A673 (cell line): ENCODE measurements at regions not wholly inside any gene's neighbourhood (a gene's known extent, or its start where the extent isn't known, plus 50 kb on each side); places are given as distances from the start of the nearest gene placed in this dataset.

ENCODE experiments used
- BruUV-seq: library from RNA; stranded (reverse); fragments of 400-500 nt; replicated peaks from 2 replicates; lab custom pipeline; 2021; lab: Mats Ljungman, UMichigan
- CTCF ChIA-PET: fragments of 300-600 bp; sonication (Branson Sonifier 250); formaldehyde crosslinking; loops from one replicate; lab custom pipeline; 2022; ENCODE audit warnings: antibody characterized with exemption; lab: Charles Lee
- POLR2A ChIA-PET: fragments of 300-600 bp; sonication (Branson Sonifier 250); formaldehyde crosslinking; loops from one replicate; lab custom pipeline; 2022; ENCODE audit warnings: antibody characterized with exemption; ENCODE audit not compliant: low non-redundant PET; lab: Charles Lee
- DNase-seq: peaks from one replicate; pipeline ENCODE4 v3.0.0-alpha.2; 2015; ENCODE audit warnings: low spot score
- H3K27ac ChIP-seq: fragments of 200-600 bp; sonication (generic); 2 replicates; pipeline ENCODE4 v1.5.1; 2016; ENCODE audit warnings: mixed run types, low read depth, mild to moderate bottlenecking, mixed read lengths, antibody characterized with exemption, low read length; ENCODE audit not compliant: poor library complexity, severe bottlenecking
- H3K27me3 ChIP-seq: fragments of 200-600 bp; sonication (generic); replicated peaks from 2 replicates; pipeline ENCODE4 v1.6.1; 2017; ENCODE audit warnings: mixed run types, low read depth, mild to moderate bottlenecking, mixed read lengths, antibody characterized with exemption, low read length; ENCODE audit not compliant: insufficient read depth, poor library complexity
- H3K36me3 ChIP-seq: fragments of 200-600 bp; sonication (generic); 2 replicates; pipeline ENCODE4 v1.6.1; 2016; ENCODE audit warnings: mixed run types, mild to moderate bottlenecking, mixed read lengths, antibody characterized with exemption, low read length; ENCODE audit not compliant: insufficient read depth, poor library complexity, severe bottlenecking
- H3K4me1 ChIP-seq: fragments of 200-600 bp; sonication (generic); 2 replicates; pipeline ENCODE4 v1.6.1; 2017; ENCODE audit warnings: mixed run types, mild to moderate bottlenecking, mixed read lengths, antibody characterized with exemption, low read length; ENCODE audit not compliant: insufficient read depth, poor library complexity, severe bottlenecking
- H3K4me3 ChIP-seq: fragments of 200-600 bp; sonication (generic); 2 replicates; pipeline ENCODE4 v1.5.1; 2016; ENCODE audit warnings: low read depth, mixed run types, mild to moderate bottlenecking, mixed read lengths, low read length; ENCODE audit not compliant: poor library complexity, severe bottlenecking
- H3K9me3 ChIP-seq: fragments of 200-600 bp; sonication (generic); 2 replicates; pipeline ENCODE4 v1.6.1; 2016; ENCODE audit warnings: mixed run types, low read depth, mild to moderate bottlenecking, mixed read lengths, antibody characterized with exemption, low read length; ENCODE audit not compliant: poor library complexity, severe bottlenecking
- EZH2 ChIP-seq: fragments of 200-600 bp; sonication (generic); IDR thresholded peaks from 2 replicates; pipeline ENCODE4 v1.6.1; 2017; ENCODE audit warnings: borderline replicate concordance, low read depth, mild to moderate bottlenecking, mixed read lengths, antibody characterized with exemption, low read length; ENCODE audit not compliant: poor library complexity, severe bottlenecking
- intact Hi-C: fragments of 100-400 bp; cut with micrococcal nuclease; formaldehyde crosslinking; loops from one replicate; pipeline ENCODE4 v1.10.0; 2022; ENCODE audit not compliant: unreplicated experiment
- TF ChIP-seq, protein P1 (sequence below): fragments of 300-800, 200-600 bp; sonication (generic); conservative IDR thresholded peaks from 2 replicates; pipeline ENCODE4 v1.5.1; 2017; ENCODE audit warnings: low read depth, mild to moderate bottlenecking, antibody characterized with exemption, low read length, moderate library complexity, mixed read lengths

DNA sequence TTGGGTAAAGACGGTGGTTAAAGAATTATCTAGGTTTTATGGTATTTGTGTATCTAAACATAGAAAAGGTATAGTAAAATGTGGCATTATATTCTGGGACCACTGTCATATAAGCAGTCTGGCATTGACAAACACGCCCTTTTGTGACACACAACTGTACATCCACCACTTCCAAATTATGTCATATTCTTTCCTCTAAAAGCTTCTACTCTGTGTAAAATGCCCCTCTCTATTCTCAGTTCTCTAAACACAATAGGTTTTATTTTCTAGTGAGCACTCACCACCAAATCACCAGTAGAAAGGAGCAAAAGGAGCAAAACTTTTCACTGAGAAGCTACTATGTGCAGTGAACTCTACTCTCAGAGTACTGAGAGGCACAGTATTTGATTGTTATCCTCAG is 88.1 kb upstream of the PIEZO2 start:
- no peaks in the 10 kb centered on the region for H3K36me3 ChIP-seq
- no peaks in the 10 kb centered on the region for H3K4me1 ChIP-seq
- ChIA-PET CTCF (no interaction called here), POLR2A (no interaction called here)
- intact Hi-C loops: no loop called here
- no peak overlapping the region for H3K27ac ChIP-seq
- DNase-seq: no peak
- H3K27me3 ChIP-seq: peaks cover 12% of the 10 kb centered on the region
- H3K9me3 ChIP-seq: no peaks in the 10 kb centered on the region
- no TSS peak for BruUV-seq
- H3K4me3 ChIP-seq: no peak overlapping the region
- no peak for TF ChIP-seq EZH2
- TF ChIP-seq, protein P1, sequence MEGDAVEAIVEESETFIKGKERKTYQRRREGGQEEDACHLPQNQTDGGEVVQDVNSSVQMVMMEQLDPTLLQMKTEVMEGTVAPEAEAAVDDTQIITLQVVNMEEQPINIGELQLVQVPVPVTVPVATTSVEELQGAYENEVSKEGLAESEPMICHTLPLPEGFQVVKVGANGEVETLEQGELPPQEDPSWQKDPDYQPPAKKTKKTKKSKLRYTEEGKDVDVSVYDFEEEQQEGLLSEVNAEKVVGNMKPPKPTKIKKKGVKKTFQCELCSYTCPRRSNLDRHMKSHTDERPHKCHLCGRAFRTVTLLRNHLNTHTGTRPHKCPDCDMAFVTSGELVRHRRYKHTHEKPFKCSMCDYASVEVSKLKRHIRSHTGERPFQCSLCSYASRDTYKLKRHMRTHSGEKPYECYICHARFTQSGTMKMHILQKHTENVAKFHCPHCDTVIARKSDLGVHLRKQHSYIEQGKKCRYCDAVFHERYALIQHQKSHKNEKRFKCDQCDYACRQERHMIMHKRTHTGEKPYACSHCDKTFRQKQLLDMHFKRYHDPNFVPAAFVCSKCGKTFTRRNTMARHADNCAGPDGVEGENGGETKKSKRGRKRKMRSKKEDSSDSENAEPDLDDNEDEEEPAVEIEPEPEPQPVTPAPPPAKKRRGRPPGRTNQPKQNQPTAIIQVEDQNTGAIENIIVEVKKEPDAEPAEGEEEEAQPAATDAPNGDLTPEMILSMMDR: no peak

DNA sequence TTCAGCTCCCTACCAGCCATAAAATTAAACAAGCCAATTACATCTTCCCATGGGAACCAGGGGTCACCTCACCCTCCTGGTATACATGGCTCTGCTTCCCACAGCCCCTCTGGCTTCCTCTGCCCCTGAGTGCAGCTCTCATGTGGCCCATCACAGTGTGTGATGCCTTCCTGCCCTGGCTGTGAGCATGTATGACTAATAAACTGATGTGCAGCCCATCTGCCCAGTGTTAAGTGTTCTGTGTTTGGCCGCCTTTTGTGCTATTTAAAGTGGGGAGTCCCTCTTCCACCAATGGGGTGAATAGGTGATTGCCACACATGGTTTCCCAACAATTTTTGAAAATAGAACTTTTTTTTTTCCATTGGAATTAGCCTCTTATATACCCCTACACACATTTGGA is 87.7 kb upstream of the PIEZO2 start:
- POLR2A ChIA-PET: no interaction called here
- no peaks in the 10 kb centered on the region for H3K9me3 ChIP-seq
- CTCF ChIA-PET: no interaction called here
- no peak for DNase-seq
- intact Hi-C loops: no loop called here
- TF ChIP-seq, protein P1: no peak
- TF ChIP-seq EZH2: no peak
- H3K27ac ChIP-seq: no peak overlapping the region
- H3K4me3 ChIP-seq: no peak overlapping the region
- peaks cover 12% of the 10 kb centered on the region for H3K27me3 ChIP-seq
- H3K4me1 ChIP-seq: no peaks in the 10 kb centered on the region
- H3K36me3 ChIP-seq: no peaks in the 10 kb centered on the region
- no TSS peak for BruUV-seq

DNA sequence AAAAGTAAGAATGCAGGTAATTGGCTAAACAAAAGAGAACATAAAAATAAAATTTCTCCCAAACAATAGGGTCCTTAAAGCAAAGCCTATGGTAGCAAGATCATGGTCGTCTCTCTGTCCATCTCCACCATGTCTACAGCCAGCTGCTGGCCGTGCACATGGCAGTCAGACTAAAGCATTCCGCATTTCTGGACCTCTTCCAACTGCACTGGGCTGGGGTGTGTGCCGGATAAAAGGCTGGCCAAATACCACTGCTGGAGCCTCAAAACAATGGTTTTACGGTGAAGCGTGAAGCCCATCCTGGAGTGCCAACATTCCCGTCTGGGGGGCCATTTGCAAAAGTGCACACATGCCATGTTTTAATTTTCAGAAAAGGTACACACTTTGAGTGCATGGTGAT is 74.8 kb upstream of the PIEZO2 start:
- peaks cover 47% of the 10 kb centered on the region for H3K27me3 ChIP-seq
- no peaks in the 10 kb centered on the region for H3K4me1 ChIP-seq
- H3K9me3 ChIP-seq: no peaks in the 10 kb centered on the region
- BruUV-seq: no TSS peak
- ChIA-PET CTCF (no interaction called here), POLR2A (no interaction called here)
- H3K4me3 ChIP-seq: no peak overlapping the region
- no peaks in the 10 kb centered on the region for H3K36me3 ChIP-seq
- intact Hi-C loops: no loop called here
- TF ChIP-seq, protein P1: no peak
- no peak for TF ChIP-seq EZH2
- no peak overlapping the region for H3K27ac ChIP-seq
- no peak for DNase-seq
